IMR-90 (cell line): ENCODE measurements at regions not wholly inside any gene's neighbourhood (a gene's known extent, or its start where the extent isn't known, plus 50 kb on each side); places are given as distances from the start of the nearest gene placed in this dataset.

Source experiments
- ATAC-seq: fragments of 200-7000 bp; cut with Tn5 transposase; 2 replicates; pipeline ENCODE4 v1.9.1; 2020; ENCODE audit warnings: low read depth, mild to moderate bottlenecking, moderate library complexity
- BruUV-seq: library from RNA; stranded (reverse); fragments of 400-500 nt; replicated peaks from 2 replicates; lab custom pipeline; 2021; lab: Mats Ljungman, UMichigan
- CTCF ChIA-PET: fragments of 300-600 bp; formaldehyde crosslinking; extraction: SDS; loops from one replicate; lab custom pipeline; 2021; ENCODE audit warnings: antibody characterized with exemption; lab: Yijun Ruan, JAX
- POLR2A ChIA-PET: fragments of 300-600 bp; sonication (Branson Sonifier 250); formaldehyde crosslinking; loops from one replicate; lab custom pipeline; 2022; ENCODE audit warnings: antibody characterized with exemption; ENCODE audit not compliant: unreplicated experiment; lab: Charles Lee
- DNase-seq: peaks from one replicate; pipeline ENCODE4 v3.0.0; 2013
- H2AFZ ChIP-seq: replicated peaks from 2 replicates; pipeline ENCODE3; 2013; ENCODE audit warnings: low read length, mild to moderate bottlenecking; ENCODE audit not compliant: poor library complexity
- H2AK5ac ChIP-seq: 2 replicates; pipeline ENCODE4 v1.6.1; 2013; ENCODE audit warnings: low read depth, low read length, inconsistent platforms
- H2AK9ac ChIP-seq: replicated peaks from 2 replicates; pipeline ENCODE3; 2013; ENCODE audit warnings: mild to moderate bottlenecking, low read depth, low read length, moderate library complexity; ENCODE audit not compliant: poor library complexity
- H2BK120ac ChIP-seq: 2 replicates; pipeline ENCODE4 v1.6.1; 2013; ENCODE audit warnings: low read depth, low read length, inconsistent platforms
- H2BK15ac ChIP-seq: 3 replicates; pipeline ENCODE4 v1.6.1; 2013; ENCODE audit warnings: low read depth, low read length, inconsistent platforms
- H2BK20ac ChIP-seq: 2 replicates; pipeline ENCODE4 v1.6.1; 2013; ENCODE audit warnings: low read depth, mild to moderate bottlenecking, inconsistent platforms, low read length, moderate library complexity
- H2BK5ac ChIP-seq: 2 replicates; pipeline ENCODE4 v1.6.1; 2013; ENCODE audit warnings: mild to moderate bottlenecking, low read depth, low read length, inconsistent platforms; ENCODE audit not compliant: poor library complexity, severe bottlenecking
- H3K14ac ChIP-seq: replicated peaks from 2 replicates; pipeline ENCODE4 v1.6.1; 2013; ENCODE audit warnings: low read depth, low read length, inconsistent platforms
- H3K18ac ChIP-seq: 2 replicates; pipeline ENCODE4 v1.6.1; 2013; ENCODE audit warnings: low read depth, low read length, control low read depth
- H3K23ac ChIP-seq: 2 replicates; pipeline ENCODE4 v1.6.1; 2013; ENCODE audit warnings: low read depth, low read length, inconsistent platforms
- H3K27ac ChIP-seq: 2 replicates; pipeline ENCODE4 v1.5.1; 2013; ENCODE audit warnings: mild to moderate bottlenecking, control low read depth, low read length; ENCODE audit not compliant: insufficient read depth
- H3K27me3 ChIP-seq: 2 replicates; pipeline ENCODE4 v1.6.1; 2013; ENCODE audit warnings: low read length; ENCODE audit not compliant: control insufficient read depth, insufficient read depth
- H3K36me3 ChIP-seq: 2 replicates; pipeline ENCODE4 v1.6.1; 2013; ENCODE audit warnings: low read length, mixed read lengths; ENCODE audit not compliant: control insufficient read depth, insufficient read depth
- H3K4ac ChIP-seq: 2 replicates; pipeline ENCODE4 v1.6.1; 2013; ENCODE audit warnings: low read depth, low read length, inconsistent platforms
- H3K4me1 ChIP-seq: 2 replicates; pipeline ENCODE4 v1.6.1; 2013; ENCODE audit warnings: low read length, mixed read lengths; ENCODE audit not compliant: control insufficient read depth, insufficient read depth
- H3K4me2 ChIP-seq: 2 replicates; pipeline ENCODE4 v1.6.1; 2013; ENCODE audit warnings: low read depth, mild to moderate bottlenecking, control low read depth, low read length, moderate library complexity
- H3K4me3 ChIP-seq: 2 replicates; pipeline ENCODE4 v1.5.1; 2013; ENCODE audit warnings: low read depth, mild to moderate bottlenecking, control low read depth, low read length, moderate library complexity; ENCODE audit not compliant: insufficient read depth
- H3K56ac ChIP-seq: 2 replicates; pipeline ENCODE4 v1.6.1; 2013; ENCODE audit warnings: low read length, inconsistent platforms; ENCODE audit not compliant: insufficient read depth; ENCODE audit errors: extremely low read depth
- H3K79me1 ChIP-seq, 2 experiments: 2 replicates each; pipeline ENCODE4 v1.6.1; 2013; ENCODE audit warnings: low read length in 2 of 2, inconsistent platforms in 1 of 2, low read depth in 1 of 2
- H3K9ac ChIP-seq: 2 replicates; pipeline ENCODE4 v1.6.1; 2013; ENCODE audit warnings: low read depth, low read length, control low read depth
- H3K9me1 ChIP-seq: 2 replicates; pipeline ENCODE4 v1.6.1; 2013; ENCODE audit warnings: low read length, inconsistent platforms; ENCODE audit not compliant: insufficient read depth
- H3K9me3 ChIP-seq: 2 replicates; pipeline ENCODE4 v1.6.1; 2013; ENCODE audit warnings: low read length; ENCODE audit not compliant: control insufficient read depth, insufficient read depth
- H4K20me1 ChIP-seq: 2 replicates; pipeline ENCODE4 v1.6.1; 2013; ENCODE audit warnings: low read length, inconsistent platforms; ENCODE audit not compliant: insufficient read depth
- H4K5ac ChIP-seq: 2 replicates; pipeline ENCODE4 v1.6.1; 2013; ENCODE audit warnings: mild to moderate bottlenecking, low read depth, low read length, control low read depth
- H4K8ac ChIP-seq, 2 experiments: 2 replicates each; pipeline ENCODE4 v1.6.1; 2013; ENCODE audit warnings: low read depth in 2 of 2, low read length in 2 of 2, control low read depth in 1 of 2, inconsistent platforms in 1 of 2
- H4K91ac ChIP-seq: 2 replicates; pipeline ENCODE4 v1.6.1; 2013; ENCODE audit warnings: low read depth, low read length, inconsistent platforms; ENCODE audit not compliant: insufficient read depth
- BHLHE40 ChIP-seq: fragments of 150-350 bp; IDR thresholded peaks from 2 replicates; pipeline ENCODE4 v1.6.1; 2016; ENCODE audit warnings: mild to moderate bottlenecking, low read depth, low read length
- CHD1 ChIP-seq: IDR thresholded peaks from 2 replicates; pipeline ENCODE4 v1.6.1; 2012; ENCODE audit warnings: low read depth, low read length, improper control_type of control experiment
- MXI1 ChIP-seq: IDR thresholded peaks from 2 replicates; pipeline ENCODE4 v1.6.1; 2012; ENCODE audit warnings: low read depth, mild to moderate bottlenecking, low read length, moderate library complexity, borderline replicate concordance
- NFE2L2 ChIP-seq: fragments of 150-350 bp; IDR thresholded peaks from 2 replicates; pipeline ENCODE4 v1.6.1; 2016; ENCODE audit warnings: low read depth, mild to moderate bottlenecking, low read length
- WGBS, 2 experiments: methylation state at CpG; one replicate each; pipeline versions ENCODE4 v1.1.5 to v1.1.7; 2013; ENCODE audit warnings: missing lambda C conversion rate in 2 of 2; ENCODE audit not compliant: insufficient read length in 1 of 2; ENCODE audit errors: extremely low coverage in 2 of 2; 5-methylcytosine and 5-hydroxymethylcytosine counted together
- dilution Hi-C: fragments of 300-500 bp; cut with HindIII; formaldehyde crosslinking; loops from one replicate; pipeline ENCODE4 v1.14.3; 2018; ENCODE audit warnings: low sequenced_read_pairs; ENCODE audit not compliant: unreplicated experiment
- in situ Hi-C: fragments of 300-500 bp; cut with MboI; formaldehyde crosslinking; loops from 3 replicates; pipeline ENCODE4 v1.14.3; 2019; ENCODE audit warnings: low sequenced_read_pairs, inconsistent platforms, mixed read lengths
- intact Hi-C: fragments of 100-400 bp; cut with micrococcal nuclease; formaldehyde crosslinking; loops from 2 replicates; pipeline ENCODE4 v1.10.0; 2022

DNA sequence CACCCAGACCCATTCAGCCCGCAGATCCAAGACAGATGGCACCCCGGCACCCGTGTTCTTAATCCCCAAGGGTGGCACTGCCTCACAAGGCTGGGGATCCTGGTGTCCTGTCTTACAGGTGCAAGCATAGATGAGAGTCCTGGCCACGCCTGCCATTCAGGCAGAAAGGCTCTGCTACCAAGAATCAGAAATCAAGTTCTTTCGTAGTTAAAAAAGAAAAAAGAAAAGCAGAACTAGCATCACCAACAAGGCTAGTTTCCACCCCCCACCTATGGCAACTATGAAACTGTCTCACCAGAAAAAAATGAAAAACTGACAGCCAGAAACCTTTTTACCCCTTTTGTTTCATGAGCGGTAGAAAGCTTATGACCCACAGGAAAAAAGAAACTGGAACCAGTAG lies 170.4 kb downstream of the SYK start:
- TF ChIP-seq MXI1, result no peak
- no peak for TF ChIP-seq BHLHE40
- no peak for TF ChIP-seq NFE2L2
- no peak for TF ChIP-seq CHD1
- Histone ChIP-seq H3K23ac (no peak overlapping the region), H3K36me3 (no peaks in the 10 kb centered on the region), H4K20me1 (no peaks in the 10 kb centered on the region), H2BK20ac (no peak overlapping the region; the same call in 1 of the 2 replicates), H3K9me3 (no peaks in the 10 kb centered on the region), H3K18ac (no peak overlapping the region), H3K27me3 (no peaks in the 10 kb centered on the region), H4K5ac (no peak overlapping the region), H4K8ac (no peak overlapping the region), H2AK5ac (peak overlapping the region; percentile 33; the same call in 1 of the 2 replicates), H2AK9ac (no peak overlapping the region), H3K14ac (no peak overlapping the region), H3K9ac (no peak overlapping the region), H2BK120ac (no peak overlapping the region), H3K4ac (no peak overlapping the region), H3K9me1 (no peaks in the 10 kb centered on the region), H3K79me1 (no peaks in the 10 kb centered on the region), H4K91ac (no peak overlapping the region), H2BK5ac (no peak overlapping the region), H2BK15ac (no peak overlapping the region), H3K4me1 (peaks cover 2% of the 10 kb centered on the region; the same call in 1 of the 2 replicates), H3K27ac (no peak overlapping the region), H3K4me2 (no peak overlapping the region), H3K56ac (no peak overlapping the region), H2AFZ (no peak overlapping the region), H3K4me3 (no peak overlapping the region)
- BruUV-seq, result no TSS peak
- POLR2A ChIA-PET, result no interaction called here
- intact Hi-C loops, result loop anchor here (5.0 kb wide), 1 partner anchor 50 kb away; no protein-coding TSS in a partner anchor
- CTCF ChIA-PET, result no interaction called here
- dilution Hi-C loops, result no loop called here
- 100% methylated on average over 3 of the region's 6 CpGs; no CpG with 5 or more reads in 1 of the 2 experiments for WGBS, 2 experiments
- DNase-seq, result no peak
- in situ Hi-C loops, result no loop called here
- no peak for ATAC-seq
